GM21528 (cell line): ENCODE measurements at regions not wholly inside any gene's neighbourhood (a gene's known extent, or its start where the extent isn't known, plus 50 kb on each side); places are given as distances from the start of the nearest gene placed in this dataset.
A peak's percentile ranks its signal among the peaks of the same experiment; 100 is the strongest.

Experiments used
- ATAC-seq: cut with Tn5 transposase; IDR thresholded peaks from one replicate; pipeline ENCODE4 v1.9.1; 2021; ENCODE audit warnings: mild to moderate bottlenecking, moderate library complexity; ENCODE audit not compliant: unreplicated experiment, low FRiP score

DNA sequence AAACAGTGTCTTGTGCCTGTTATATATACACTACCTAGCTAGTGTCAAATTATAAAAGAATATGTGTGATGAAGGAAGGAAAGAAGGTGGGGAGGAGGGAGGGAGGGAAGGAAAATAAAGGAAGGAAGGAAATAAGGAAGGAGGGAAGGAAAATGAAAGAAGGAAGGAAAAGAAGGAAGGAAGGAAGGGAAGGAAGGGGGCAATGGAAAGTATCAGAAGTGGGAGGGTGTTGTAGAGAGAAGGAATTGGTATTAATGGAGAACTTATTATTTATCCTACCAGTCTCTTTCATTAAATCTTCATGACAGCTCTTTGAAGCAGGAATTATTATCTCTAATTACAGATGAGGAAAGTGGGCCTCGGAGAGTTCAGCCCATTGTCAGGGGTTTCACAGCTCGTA lies 202.4 kb downstream of the SAMD5 start:
- ATAC-seq, result no peak

DNA sequence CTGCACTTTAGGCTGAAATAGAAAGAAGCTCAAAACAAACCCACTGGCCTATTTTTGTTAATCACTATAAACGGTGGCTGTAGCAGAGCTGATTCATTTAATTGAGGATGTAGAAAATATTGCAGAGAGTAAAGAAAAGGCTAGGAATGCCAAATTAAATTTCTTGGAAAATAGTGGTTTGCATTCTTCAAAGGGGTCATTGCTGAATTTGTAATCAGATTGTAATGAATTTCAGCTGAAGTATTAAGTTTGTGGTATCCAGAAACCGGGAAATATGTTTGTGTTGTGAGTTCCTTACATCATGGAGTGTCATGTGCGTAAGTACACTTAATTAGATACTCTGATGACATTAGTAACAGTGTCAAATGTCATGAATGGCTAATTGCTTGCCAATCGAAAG lies 203.0 kb downstream of the SAMD5 start:
- ATAC-seq, result no peak

DNA sequence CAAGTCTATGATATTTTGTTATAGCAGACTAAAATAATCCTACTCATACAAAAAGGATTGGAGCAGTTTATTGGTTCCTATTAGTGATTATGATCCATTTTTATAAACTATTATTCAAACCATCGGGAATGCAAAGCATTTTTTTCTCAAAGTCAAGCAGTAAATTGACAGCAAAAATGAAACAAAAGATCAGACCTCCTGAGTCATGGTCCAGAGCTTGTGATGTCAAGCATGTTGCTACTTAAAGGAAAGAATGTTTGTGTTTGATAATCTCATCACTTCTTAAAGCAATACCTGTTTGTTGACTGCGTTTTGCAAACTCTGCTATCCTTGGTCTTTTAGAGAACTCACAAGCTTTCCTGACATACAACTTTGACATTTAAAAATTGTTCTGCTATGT lies 204.4 kb downstream of the SAMD5 start:
- ATAC-seq, result no peak

DNA sequence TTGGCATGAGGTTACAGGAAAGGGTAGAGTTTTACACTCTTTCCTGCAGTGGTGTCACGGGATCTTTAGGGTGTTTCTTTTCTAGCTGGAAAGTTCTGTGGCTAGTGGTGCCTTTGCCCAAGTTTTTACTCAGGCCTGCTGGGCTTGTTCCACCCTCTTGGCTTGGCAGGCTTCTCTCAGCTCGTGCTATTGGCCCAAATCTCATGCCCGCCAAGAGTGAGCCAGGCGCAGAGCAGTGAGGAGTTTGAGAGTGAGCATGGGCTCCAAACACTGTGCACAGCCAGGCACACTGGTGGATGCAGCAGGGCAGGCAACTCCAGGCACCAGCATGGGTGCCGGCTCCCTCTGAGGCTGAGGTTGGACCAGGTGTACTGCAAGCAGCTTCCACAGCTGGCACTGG lies 206.5 kb downstream of the SAMD5 start:
- no peak for ATAC-seq

DNA sequence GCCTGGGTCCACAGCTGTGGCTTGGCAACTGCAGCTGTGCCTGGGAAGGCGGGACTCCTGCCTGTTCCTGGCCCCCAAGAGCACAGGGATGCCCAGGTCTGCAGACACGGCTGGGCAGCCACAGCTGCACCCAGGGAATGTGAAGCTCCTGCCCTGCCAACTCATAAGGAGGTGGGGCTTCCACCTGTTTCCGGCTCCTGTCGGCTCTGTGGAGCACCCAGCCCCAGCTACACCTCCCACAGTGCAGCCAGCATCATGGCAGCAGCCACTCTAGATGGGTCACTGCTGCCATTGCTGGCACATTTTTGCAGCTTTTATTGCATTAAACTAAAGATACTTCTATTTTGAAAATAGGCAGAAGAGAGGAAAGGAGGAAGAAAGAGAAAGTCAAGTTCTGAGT lies 207.9 kb downstream of the SAMD5 start:
- no peak for ATAC-seq

DNA sequence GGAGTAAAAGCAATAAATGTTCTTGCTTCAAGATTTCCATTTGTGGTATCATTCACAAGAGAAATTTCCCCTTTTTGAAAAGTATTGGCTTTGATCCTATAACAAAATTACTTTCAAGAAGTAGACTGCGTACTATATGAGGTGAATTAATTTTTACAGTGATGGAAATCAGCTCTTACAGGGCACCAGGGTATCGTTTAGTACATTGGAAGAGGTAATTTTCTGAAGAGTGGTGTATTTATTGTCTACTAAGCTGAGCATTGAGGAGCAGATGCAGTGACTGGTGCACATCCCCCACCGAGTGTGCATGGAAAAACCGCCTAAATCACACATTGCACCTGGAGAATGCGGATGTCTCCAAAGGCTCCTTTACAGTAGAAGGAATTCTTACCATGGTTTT lies 209.5 kb downstream of the SAMD5 start:
- ATAC-seq, result no peak

DNA sequence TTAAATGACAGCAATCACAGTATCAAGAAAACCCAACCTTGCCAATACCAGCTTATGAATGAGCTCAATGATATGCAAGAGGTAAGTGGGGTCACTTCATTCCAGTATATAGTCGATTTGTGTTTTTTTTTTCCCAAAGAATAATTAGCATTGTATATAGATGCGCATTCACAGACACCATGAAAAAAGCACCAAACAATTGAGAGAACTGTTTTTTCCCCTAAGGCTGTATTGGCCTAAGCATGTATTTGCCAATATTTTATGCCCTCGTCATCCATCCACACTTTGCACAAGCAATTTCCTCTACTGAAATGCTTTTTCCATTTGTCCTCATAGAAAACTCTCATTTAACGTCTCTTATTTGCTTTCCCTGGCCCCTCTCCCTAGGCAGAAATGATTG lies 213.7 kb downstream of the SAMD5 start:
- no peak for ATAC-seq

DNA sequence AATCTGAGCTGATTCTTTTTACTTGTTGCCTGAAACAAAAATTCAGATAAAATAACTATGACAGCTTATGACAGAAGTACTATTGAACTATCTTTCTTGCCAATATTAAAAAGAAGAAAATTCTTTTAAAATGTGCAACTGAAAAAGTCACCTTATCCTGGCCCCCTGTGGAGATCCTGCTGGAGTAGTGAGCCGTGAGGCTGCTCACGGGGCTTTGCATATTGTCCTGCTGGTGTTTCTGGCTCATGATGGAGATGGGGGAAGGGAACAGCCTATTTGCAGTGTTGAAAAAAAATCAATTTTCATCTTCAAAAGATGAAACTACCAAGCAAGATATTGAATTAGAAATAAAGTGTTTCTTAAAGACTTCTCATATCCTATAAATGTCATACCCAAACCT lies 216.0 kb downstream of the SAMD5 start:
- ATAC-seq, result no peak

DNA sequence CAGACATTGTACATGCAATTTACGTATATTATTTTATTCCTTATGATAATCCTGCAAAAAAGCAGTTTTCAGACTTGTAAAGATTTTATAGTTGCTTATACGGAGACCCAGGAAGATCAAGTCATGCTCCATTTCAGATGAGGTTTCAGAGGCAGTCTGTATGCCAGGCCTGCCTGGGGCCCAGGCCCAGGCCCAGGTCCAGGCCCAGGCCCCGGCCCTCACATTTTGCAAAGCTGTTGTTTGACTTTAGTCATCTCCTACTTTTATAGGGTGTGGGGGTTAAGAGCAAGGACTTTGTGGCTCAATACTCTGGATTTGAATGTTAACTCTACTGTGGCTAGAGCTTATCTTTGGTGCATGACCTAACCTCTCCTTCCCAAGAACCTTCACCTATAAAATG lies 217.9 kb downstream of the SAMD5 start:
- no peak for ATAC-seq

DNA sequence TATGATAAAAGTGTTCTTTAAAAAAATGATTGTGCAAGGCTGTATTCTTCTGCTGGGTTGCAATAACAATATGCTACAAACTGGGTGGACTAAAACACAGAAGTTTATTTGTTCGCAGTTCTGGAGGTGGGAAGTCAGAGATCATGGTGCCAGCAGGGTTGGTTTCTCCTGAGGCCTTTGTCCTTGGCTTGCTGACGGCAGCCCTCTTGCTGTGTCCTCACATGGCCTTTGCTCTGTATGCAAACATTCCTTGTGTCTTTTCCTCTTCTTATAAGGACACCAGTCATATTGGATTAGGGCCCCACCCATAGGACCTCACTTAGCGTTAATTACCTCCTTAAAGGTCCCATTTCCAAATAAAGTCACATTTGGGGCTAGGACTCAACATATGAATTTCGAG lies 220.4 kb downstream of the SAMD5 start:
- no peak for ATAC-seq

DNA sequence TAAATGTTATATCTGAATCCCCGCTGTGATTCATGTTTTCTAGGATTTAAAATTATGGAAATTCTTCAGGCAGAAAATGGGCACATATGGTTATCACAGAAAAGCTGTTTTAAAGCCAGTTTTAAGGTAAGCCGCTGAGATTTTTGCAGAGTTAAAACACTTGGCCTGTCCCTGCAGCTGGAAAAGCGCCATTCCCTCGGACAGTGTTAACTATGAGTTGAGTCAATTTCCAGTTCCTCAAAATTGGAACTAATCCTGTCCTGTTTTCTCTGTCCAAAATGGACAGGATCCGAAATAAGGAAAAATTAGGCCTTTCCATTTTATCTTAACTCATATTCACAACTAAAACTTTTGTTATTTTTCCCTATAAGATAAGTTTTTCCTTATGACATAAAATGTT lies 225.2 kb downstream of the SAMD5 start:
- ATAC-seq, result no peak

DNA sequence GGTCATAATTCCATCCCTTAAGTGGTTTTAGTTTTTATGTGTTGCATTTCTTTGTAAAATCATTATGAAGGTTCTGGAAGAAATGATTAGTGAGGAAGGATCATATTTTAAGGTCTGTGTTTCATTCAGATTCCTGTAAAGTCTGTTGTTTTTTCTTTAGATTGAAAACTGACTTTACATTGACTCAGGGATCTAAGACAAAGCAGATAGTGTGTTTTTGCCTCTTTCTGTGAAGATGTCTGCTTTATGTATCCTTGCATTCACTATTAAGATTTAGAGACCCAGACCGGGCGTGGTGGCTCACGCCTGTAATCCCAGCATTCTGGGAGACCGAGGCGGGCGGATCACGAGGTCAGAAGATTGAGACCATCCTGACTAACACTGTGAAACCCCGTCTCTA lies 225.7 kb downstream of the SAMD5 start:
- ATAC-seq, result no peak

DNA sequence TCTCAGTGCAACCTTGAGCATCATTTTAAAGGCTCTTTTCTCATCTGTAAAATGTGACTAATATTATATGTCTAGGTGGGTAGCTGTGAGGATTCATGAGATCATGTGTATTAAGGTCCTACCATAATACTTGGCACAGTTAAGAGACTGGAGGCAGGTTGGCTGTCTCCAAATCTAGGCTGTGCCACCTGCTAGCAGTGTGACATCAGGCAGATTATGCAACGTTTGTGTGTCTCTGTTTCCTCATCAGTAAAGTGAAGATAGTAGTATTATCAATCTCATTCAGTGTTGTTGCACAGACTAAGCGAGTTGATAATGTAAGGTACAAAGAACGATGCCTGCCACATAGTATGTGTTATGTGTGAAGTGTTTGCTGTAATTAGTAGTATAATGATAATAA lies 227.4 kb downstream of the SAMD5 start:
- no peak for ATAC-seq

DNA sequence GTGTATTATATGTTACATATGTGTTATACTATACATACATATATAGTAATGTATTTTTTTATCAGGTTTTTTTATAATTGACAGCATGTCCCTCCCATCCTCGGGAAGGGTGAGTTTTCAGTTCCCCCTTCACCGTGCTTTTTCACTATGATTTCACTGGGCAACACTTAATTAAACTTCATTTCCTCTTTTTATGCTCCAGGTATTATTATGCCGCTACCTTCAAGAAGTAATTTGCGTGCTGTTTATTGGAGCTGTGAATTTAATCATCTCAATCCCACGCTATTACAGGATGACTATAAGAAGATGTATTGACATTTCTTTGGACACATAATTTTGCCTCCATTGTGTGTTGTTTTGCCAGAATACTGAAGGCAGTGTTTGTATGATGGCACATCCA lies 228.6 kb downstream of the SAMD5 start:
- ATAC-seq, result no peak

DNA sequence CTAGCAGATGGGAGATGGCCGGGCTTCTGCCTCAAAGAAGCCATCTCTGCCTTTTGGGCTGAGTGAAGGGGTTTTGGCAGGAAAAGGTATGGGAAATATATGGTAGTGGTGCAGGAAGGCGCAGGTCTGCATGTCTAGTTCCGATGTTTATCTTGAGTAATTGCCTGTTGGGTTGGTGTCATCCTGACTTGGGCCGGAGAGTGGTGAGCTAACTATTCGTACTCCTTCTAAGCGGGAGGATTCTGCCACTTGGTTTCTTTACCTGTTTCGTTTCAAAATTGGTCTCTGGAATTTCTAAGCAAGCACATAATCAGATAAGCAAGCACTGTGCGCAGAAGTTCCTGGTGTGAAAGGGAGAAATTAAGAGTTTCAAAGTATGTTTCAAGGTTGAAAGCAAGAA lies 229.6 kb downstream of the SAMD5 start:
- no peak for ATAC-seq

DNA sequence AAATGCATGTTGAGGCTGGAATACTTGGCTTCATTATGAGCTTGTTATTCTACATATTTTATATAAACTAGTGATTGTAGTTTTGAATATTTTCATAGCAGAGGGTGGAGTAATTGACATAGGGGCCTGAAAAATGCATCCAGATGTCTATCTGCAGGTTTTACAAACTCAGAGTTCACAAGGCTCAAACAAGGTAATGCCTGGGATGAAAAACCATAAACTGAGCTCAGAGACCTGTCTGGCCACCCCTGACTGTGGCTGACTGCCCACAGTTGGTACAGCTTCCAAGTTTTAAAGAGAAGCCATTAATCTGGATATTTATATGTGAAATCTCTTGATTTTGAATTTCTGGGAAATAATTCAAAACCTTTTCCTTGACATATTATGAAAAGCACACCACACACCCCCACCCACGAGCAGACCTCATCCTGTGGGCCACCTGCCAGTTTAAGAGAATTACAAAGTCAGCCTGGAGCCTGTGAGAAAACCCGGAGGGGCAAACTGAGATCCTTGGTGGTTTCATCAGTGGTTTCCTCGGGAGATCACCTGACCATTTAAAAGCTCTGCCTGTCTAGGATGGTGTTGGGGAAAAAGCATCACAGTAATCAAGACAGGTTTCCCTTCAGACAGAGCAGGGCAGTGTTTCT lies 230.1 kb downstream of the SAMD5 start:
- peak; percentile 61 for ATAC-seq

DNA sequence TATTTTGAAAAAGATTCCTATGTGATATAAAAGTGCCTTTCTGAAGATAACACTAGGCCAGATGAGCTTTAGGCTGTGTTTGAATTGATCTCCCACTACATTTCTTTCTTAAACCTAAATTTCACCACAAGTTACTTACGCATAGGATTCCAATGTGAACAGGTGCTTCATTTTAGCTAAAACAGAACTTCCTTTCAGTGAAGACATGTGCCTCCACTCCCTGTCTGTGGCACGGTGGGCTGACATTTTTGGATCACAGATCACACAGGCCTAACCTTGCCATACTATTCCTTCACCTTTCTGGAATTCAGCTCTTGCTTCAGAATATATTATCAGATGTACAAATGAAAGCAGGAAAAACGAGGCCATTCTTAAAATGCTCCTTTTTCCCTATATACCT lies 231.8 kb downstream of the SAMD5 start:
- ATAC-seq, result no peak

DNA sequence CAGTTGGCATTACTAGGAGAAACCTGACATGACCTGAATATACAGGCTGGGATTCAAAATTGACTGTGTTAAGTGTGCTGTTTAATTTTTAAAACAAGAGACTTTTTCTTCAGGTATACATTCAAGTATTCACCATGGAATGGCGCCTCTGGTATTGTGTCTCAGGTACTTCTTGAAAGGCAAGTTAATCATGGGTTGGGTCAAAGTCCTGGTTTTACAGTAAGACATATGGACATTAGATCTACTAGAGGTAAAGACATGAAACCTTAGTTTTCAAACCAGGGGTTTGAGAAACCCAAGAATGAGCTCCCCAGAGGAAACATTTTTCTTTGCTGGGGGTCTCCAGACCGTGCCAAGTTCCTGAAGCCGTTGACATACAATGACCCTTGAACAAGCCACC lies 232.4 kb downstream of the SAMD5 start:
- no peak for ATAC-seq

DNA sequence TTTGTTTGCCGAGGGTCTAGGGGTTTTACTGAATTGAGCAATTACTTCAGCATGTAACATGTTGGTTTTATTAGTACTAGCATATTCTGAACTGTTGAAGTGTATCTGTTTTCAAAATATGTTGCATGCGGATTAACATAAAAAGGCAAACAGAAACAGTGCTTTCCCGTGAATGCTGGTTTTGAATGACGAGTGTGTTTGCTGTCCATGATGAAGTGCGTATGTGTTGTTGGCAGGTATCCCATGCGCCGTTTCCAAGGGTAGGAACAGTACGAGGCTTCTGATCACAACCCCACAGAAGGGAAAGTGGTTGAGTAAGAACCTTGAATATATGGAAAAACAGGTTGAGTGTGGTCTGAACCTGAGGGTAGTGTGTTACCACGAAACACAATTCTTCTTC lies 232.9 kb downstream of the SAMD5 start:
- no peak for ATAC-seq

DNA sequence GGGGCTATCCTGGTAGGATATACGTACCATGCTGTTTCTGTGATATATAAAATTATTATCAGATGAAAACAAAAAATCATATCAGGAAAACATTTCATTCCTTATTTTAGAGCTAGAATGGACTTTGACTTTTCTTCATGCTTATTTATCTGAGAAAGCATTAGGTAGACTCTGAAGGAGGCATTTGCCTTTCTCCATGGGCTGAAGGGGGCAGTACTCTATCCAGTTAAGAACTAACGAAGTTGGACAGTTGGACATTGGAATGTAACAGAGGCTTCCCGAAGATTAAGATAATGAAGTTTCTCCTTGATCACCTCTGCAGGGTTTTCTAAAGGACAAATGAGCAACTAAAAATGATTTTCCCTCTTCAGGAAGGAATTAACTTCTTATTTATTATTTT lies 233.9 kb downstream of the SAMD5 start:
- ATAC-seq, result no peak

DNA sequence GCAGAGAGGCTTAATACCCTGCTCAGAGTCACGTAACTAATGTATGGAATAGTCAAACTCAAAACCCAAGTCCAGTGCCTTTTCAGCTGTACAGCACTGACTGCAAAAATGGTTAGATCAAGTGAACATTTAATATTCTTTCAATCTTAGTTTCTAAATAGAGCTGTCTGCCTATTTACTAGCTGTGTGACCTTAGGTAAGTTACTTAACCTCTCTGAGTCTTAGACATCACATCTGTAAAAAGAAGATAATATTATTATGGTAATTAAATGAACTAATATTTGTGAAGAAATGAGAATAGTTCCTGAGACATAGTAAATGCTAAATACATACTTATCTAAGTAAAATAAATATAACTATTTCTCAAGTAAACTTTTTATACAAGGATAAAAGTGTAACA lies 235.5 kb downstream of the SAMD5 start:
- no peak for ATAC-seq

DNA sequence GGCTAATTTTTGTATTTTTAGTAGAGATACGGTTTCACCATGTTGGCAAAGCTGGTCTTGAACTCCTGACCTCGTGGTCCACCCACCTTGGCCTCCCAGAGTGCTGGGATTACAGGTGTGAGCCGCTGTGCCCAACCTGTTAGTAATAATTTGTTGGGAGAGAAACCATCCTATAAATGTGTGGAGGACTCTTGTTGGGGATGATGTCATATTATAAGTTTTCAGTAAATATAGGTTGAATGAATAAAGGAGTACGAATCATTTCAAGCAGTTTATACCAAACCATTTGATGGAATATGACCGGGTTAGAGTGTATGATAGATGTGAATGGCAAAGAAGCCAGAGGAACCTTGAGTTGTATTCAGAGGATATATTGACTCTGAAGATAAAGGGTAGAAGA lies 240.8 kb downstream of the SAMD5 start:
- no peak for ATAC-seq

DNA sequence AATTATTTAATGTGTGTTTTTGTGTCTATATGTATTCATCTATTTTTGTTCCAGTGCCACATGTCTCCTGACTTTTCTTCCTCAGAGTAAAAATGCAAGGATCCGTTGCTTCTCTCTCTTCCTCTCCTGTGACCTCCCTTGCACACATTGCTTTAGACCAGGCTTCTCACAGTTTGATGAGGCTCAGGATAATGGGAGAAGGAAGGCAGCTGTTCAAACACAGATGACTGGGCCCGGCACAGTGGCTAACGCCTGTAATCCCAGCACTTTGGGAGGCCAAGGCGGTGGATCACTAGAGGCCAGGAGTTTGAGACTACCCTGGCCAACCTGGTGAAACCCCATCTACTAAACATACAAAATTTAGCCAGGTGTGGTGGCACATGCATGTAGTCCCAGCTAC lies 241.9 kb downstream of the SAMD5 start:
- ATAC-seq, result no peak
